ENCODE measurements at regions not wholly inside any gene's neighbourhood (a gene's known extent, or its start where the extent isn't known, plus 50 kb on each side); places are given as distances from the start of the nearest gene placed in this dataset.

- no peaks in the 10 kb centered on the region for H3K36me3 ChIP-seq (ENCODE audit: insufficient read depth, low read length)
- no peak overlapping the region for H3K27ac ChIP-seq (ENCODE audit: low read depth in 1 of 2, low read length in 2 of 2)
- H3K9me3 ChIP-seq (ENCODE audit: control insufficient read depth in 1 of 2, insufficient read depth in 1 of 2, low read length in 2 of 2) = peaks cover 9 to 18% of the 10 kb centered on the region in 2 experiments
- intact Hi-C loops (cut with DNase I, micrococcal nuclease) = no loop called here
- Mint-ChIP-seq H3K4me1 (ENCODE audit: low read depth) (no peaks in the 10 kb centered on the region), H3K4me3 (no peak overlapping the region), H3K27me3 (no peaks in the 10 kb centered on the region), H3K9me3 (peaks cover 16% of the 10 kb centered on the region), H3K36me3 (ENCODE audit: low read depth) (peaks cover 30% of the 10 kb centered on the region), H3K27ac (no peak overlapping the region)
- no peak for ATAC-seq (ENCODE audit: poor library complexity)
- H3K27me3 ChIP-seq (ENCODE audit: control insufficient read depth in 1 of 2, insufficient read depth in 2 of 2, low read length in 2 of 2) = no peaks in the 10 kb centered on the region
- TF ChIP-seq CTCF (IDR thresholded peaks at IDR 0.05) = no peak
- no peak for DNase-seq
- POLR2A ChIA-PET = no interaction called here
- H3K4me1 ChIP-seq (ENCODE audit: insufficient read depth, low read length) = no peaks in the 10 kb centered on the region
- CTCF ChIA-PET = no interaction called here
- H3K4me3 ChIP-seq (ENCODE audit: low read length) = no peak overlapping the region
These were observed 78.5 kb upstream of the IGFBP3 start for GRCh38 chr7:45999541-45999940.

GRCh38 chr7:45998506-45998905 lies 77.4 kb upstream of the IGFBP3 start:
- H3K9me3 Mint-ChIP-seq = peaks cover 13% of the 10 kb centered on the region
- no peak overlapping the region for H3K4me3 Mint-ChIP-seq
- DNase-seq = no peak
- Histone ChIP-seq H3K27ac (ENCODE audit: low read depth in 1 of 2, low read length in 2 of 2) (no peak overlapping the region), H3K36me3 (ENCODE audit: insufficient read depth, low read length) (no peaks in the 10 kb centered on the region), H3K27me3 (ENCODE audit: control insufficient read depth in 1 of 2, insufficient read depth in 2 of 2, low read length in 2 of 2) (no peaks in the 10 kb centered on the region), H3K9me3 (ENCODE audit: control insufficient read depth in 1 of 2, insufficient read depth in 1 of 2, low read length in 2 of 2) (peaks cover 9 to 18% of the 10 kb centered on the region in 2 experiments), H3K4me1 (ENCODE audit: insufficient read depth, low read length) (no peaks in the 10 kb centered on the region), H3K4me3 (ENCODE audit: low read length) (no peak overlapping the region)
- POLR2A ChIA-PET = no interaction called here
- H3K4me1 Mint-ChIP-seq (ENCODE audit: low read depth) = no peaks in the 10 kb centered on the region
- no peak overlapping the region for H3K27ac Mint-ChIP-seq
- intact Hi-C loops (cut with DNase I, micrococcal nuclease) = no loop called here
- no peaks in the 10 kb centered on the region for H3K27me3 Mint-ChIP-seq
- ATAC-seq (ENCODE audit: poor library complexity) = no peak
- peaks cover 40% of the 10 kb centered on the region for H3K36me3 Mint-ChIP-seq (ENCODE audit: low read depth)
- CTCF ChIA-PET = no interaction called here
- TF ChIP-seq CTCF (IDR thresholded peaks at IDR 0.05) = no peak

GRCh38 chr7:45993621-45994020 lies 72.5 kb upstream of the IGFBP3 start:
- peaks cover 6 to 18% of the 10 kb centered on the region in 2 experiments for H3K9me3 ChIP-seq (ENCODE audit: control insufficient read depth in 1 of 2, insufficient read depth in 1 of 2, low read length in 2 of 2)
- Mint-ChIP-seq H3K9me3 (peaks cover 15% of the 10 kb centered on the region), H3K27me3 (no peaks in the 10 kb centered on the region), H3K27ac (no peak overlapping the region), H3K4me1 (ENCODE audit: low read depth) (no peaks in the 10 kb centered on the region), H3K4me3 (no peak overlapping the region), H3K36me3 (ENCODE audit: low read depth) (peaks cover 86% of the 10 kb centered on the region)
- no peak for TF ChIP-seq CTCF (IDR thresholded peaks at IDR 0.05)
- CTCF ChIA-PET = no interaction called here
- ATAC-seq (ENCODE audit: poor library complexity) = no peak
- H3K36me3 ChIP-seq (ENCODE audit: insufficient read depth, low read length) = no peaks in the 10 kb centered on the region
- POLR2A ChIA-PET = no interaction called here
- intact Hi-C loops (cut with DNase I, micrococcal nuclease) = no loop called here
- DNase-seq = no peak
- H3K4me1 ChIP-seq (ENCODE audit: insufficient read depth, low read length) = no peaks in the 10 kb centered on the region
- no peak overlapping the region for H3K4me3 ChIP-seq (ENCODE audit: low read length)
- H3K27ac ChIP-seq (ENCODE audit: low read depth in 1 of 2, low read length in 2 of 2) = no peak overlapping the region
- H3K27me3 ChIP-seq (ENCODE audit: control insufficient read depth in 1 of 2, insufficient read depth in 2 of 2, low read length in 2 of 2) = no peaks in the 10 kb centered on the region

All from CD4-positive, alpha-beta T cell (primary cell).